ENCODE measurements at regions not wholly inside any gene's neighbourhood (a gene's known extent, or its start where the extent isn't known, plus 50 kb on each side); places are given as distances from the start of the nearest gene placed in this dataset.

- TF ChIP-seq E4F1 (IDR thresholded peaks at IDR 0.05; ENCODE audit: borderline replicate concordance, partially characterized antibody) (no peak), SMC3 (IDR thresholded peaks at IDR 0.05; ENCODE audit: borderline replicate concordance, low read length) (no peak), ESRRA (IDR thresholded peaks at IDR 0.05; ENCODE audit: low read length) (no peak), TARDBP (IDR thresholded peaks at IDR 0.05; ENCODE audit: borderline replicate concordance) (no peak)
Measured at GRCh38 chr12:74663958-74664357, 126.3 kb downstream of the ATXN7L3B start (continued).

GRCh38 chr12:74665690-74666089, 128.1 kb downstream of the ATXN7L3B start:
- Histone ChIP-seq H3K9me3 (replicated peaks; ENCODE audit: control insufficient read depth, insufficient read depth, low read length) (no peaks in the 10 kb centered on the region), H3K4me1 (ENCODE audit: control insufficient read depth, insufficient read depth, low read length) (no peaks in the 10 kb centered on the region), H3K4me2 (ENCODE audit: control insufficient read depth, insufficient read depth) (no peak overlapping the region), H3K27me3 (replicated peaks in 1 of 2; ENCODE audit: control insufficient read depth in 2 of 2, insufficient read depth in 2 of 2, low read length in 1 of 2) (no peaks in the 10 kb centered on the region), H3K9ac (ENCODE audit: control insufficient read depth, insufficient read depth, low read length) (no peak overlapping the region), H3K36me3 (ENCODE audit: control insufficient read depth in 2 of 2, insufficient read depth in 2 of 2, low read length in 1 of 2) (no peaks in the 10 kb centered on the region), H3K4me3 (no peak overlapping the region), H2AFZ (ENCODE audit: control insufficient read depth, low read depth, low read length) (no peak overlapping the region), H3K79me2 (ENCODE audit: control insufficient read depth, insufficient read depth, low read length) (no peaks in the 10 kb centered on the region), H4K20me1 (ENCODE audit: control insufficient read depth, insufficient read depth) (no peaks in the 10 kb centered on the region), H3K27ac (ENCODE audit: control insufficient read depth, insufficient read depth) (no peak overlapping the region)
- intact Hi-C loops (cut with micrococcal nuclease; ENCODE audit: unreplicated experiment) (no loop called here), in situ Hi-C loops (cut with MboI) (no loop called here)
- BruUV-seq (replicated peaks) = no TSS peak
- ChIA-PET RAD21 (ENCODE audit: unreplicated experiment) (no interaction called here), POLR2A (no interaction called here), CTCF (no interaction called here), SMC1A (ENCODE audit: uncharacterized antibody, unreplicated experiment) (no interaction called here)
- DNase-seq (ENCODE audit: low read depth, low spot score) (no peak), ATAC-seq (no peak), FAIRE-seq (no peak)
- TF ChIP-seq FOXK2 (IDR thresholded peaks at IDR 0.05) (no peak), ZBED1 (IDR thresholded peaks at IDR 0.05; ENCODE audit: borderline replicate concordance) (no peak), CTCF (IDR thresholded peaks at IDR 0.05 in 2 of 3, conservative IDR thresholded peaks at IDR 0.05 in 1 of 3; ENCODE audit: control insufficient read depth in 2 of 3, extremely low read depth in 1 of 3, insufficient read depth in 1 of 3, low read depth in 3 of 3, low read length in 3 of 3) (no peak), EED (IDR thresholded peaks at IDR 0.05; ENCODE audit: low read depth) (no peak), SIX5 (IDR thresholded peaks at IDR 0.05; ENCODE audit: low read depth, low read length, severe bottlenecking) (no peak), IRF4 (IDR thresholded peaks at IDR 0.05; ENCODE audit: low read depth, low read length) (no peak), RFX5 (IDR thresholded peaks at IDR 0.05; ENCODE audit: low read depth, low read length) (no peak), MTA2 (IDR thresholded peaks at IDR 0.05; ENCODE audit: low read depth) (no peak), JUND (IDR thresholded peaks at IDR 0.05; ENCODE audit: low read depth, low read length) (no peak), CREM (IDR thresholded peaks at IDR 0.05; ENCODE audit: low read depth) (no peak), BHLHE40 (IDR thresholded peaks at IDR 0.05; ENCODE audit: borderline replicate concordance in 1 of 2, low read depth in 2 of 2, low read length in 1 of 2) (no peak), BCL11A (IDR thresholded peaks at IDR 0.05; ENCODE audit: low read depth, low read length) (no peak), RELA (IDR thresholded peaks at IDR 0.05; ENCODE audit: borderline replicate concordance, partially characterized antibody) (no peak), HDAC2 (IDR thresholded peaks at IDR 0.05) (no peak), ZNF24 (IDR thresholded peaks at IDR 0.05) (no peak), E4F1 (IDR thresholded peaks at IDR 0.05; ENCODE audit: borderline replicate concordance, partially characterized antibody) (no peak), TARDBP (IDR thresholded peaks at IDR 0.05; ENCODE audit: borderline replicate concordance) (no peak), RBBP5 (conservative IDR thresholded peaks at IDR 0.05) (no peak)
